NCI-H748 treated with DMSO at 0.1 percent for 48 hours (cell line): ENCODE measurements at regions not wholly inside any gene's neighbourhood (a gene's known extent, or its start where the extent isn't known, plus 50 kb on each side); places are given as distances from the start of the nearest gene placed in this dataset.

Experiments
- DNase-seq: peaks from one replicate; lab custom pipeline; 2025; lab: John Stamatoyannopoulos, UW

GRCh38 chr2:191559569-191559968, 118.4 kb upstream of the NABP1 start:
- DNase-seq = no peak

GRCh38 chr2:191560411-191560980, 117.4 kb upstream of the NABP1 start:
- no peak for DNase-seq

- no peak for DNase-seq
These were observed 112.8 kb upstream of the NABP1 start for GRCh38 chr2:191565120-191565519.

GRCh38 chr2:191565647-191566198, 112.2 kb upstream of the NABP1 start:
- no peak for DNase-seq

GRCh38 chr2:191566344-191566743, 111.6 kb upstream of the NABP1 start:
- DNase-seq = peak; percentile 75

- no peak for DNase-seq
These were observed 110.7 kb upstream of the NABP1 start for GRCh38 chr2:191567206-191567605.

GRCh38 chr2:191569025-191569424, 108.9 kb upstream of the NABP1 start:
- DNase-seq = no peak

- no peak for DNase-seq
These were observed 106.7 kb upstream of the NABP1 start for GRCh38 chr2:191571163-191571769.

GRCh38 chr2:191572319-191572718, 105.6 kb upstream of the NABP1 start:
- DNase-seq = no peak

GRCh38 chr2:191573216-191573615, 104.7 kb upstream of the NABP1 start:
- DNase-seq = no peak

- no peak for DNase-seq
These were observed 103.7 kb upstream of the NABP1 start for GRCh38 chr2:191574232-191574631.

GRCh38 chr2:191577605-191578004, 100.3 kb upstream of the NABP1 start:
- DNase-seq = no peak

GRCh38 chr2:191578031-191578430, 99.9 kb upstream of the NABP1 start:
- no peak for DNase-seq

GRCh38 chr2:191580581-191580980, 97.4 kb upstream of the NABP1 start:
- DNase-seq = no peak

- DNase-seq = no peak
These were observed 96.9 kb upstream of the NABP1 start for GRCh38 chr2:191581003-191581402.

- DNase-seq = no peak
These were observed 95.6 kb upstream of the NABP1 start for GRCh38 chr2:191582355-191582754.

GRCh38 chr2:191591025-191591424, 86.9 kb upstream of the NABP1 start:
- DNase-seq = no peak

- DNase-seq = no peak
These were observed 84.1 kb upstream of the NABP1 start for GRCh38 chr2:191593622-191594385.

GRCh38 chr2:191597186-191597751, 80.7 kb upstream of the NABP1 start:
- peak; percentile 12 for DNase-seq

GRCh38 chr2:191598296-191598695, 79.6 kb upstream of the NABP1 start:
- DNase-seq = no peak

GRCh38 chr2:191601060-191601459, 76.9 kb upstream of the NABP1 start:
- DNase-seq = no peak

- no peak for DNase-seq
These were observed 73.8 kb upstream of the NABP1 start for GRCh38 chr2:191604154-191604553.

GRCh38 chr2:191607096-191607495, 70.8 kb upstream of the NABP1 start:
- no peak for DNase-seq
